ENCODE measurements at regions not wholly inside any gene's neighbourhood (a gene's known extent, or its start where the extent isn't known, plus 50 kb on each side); places are given as distances from the start of the nearest gene placed in this dataset.

- DNase-seq (ENCODE audit: low read depth in 3 of 3, low spot score in 2 of 3), result no peak
Measured at GRCh38 chr4:11342401-11342800, 86.3 kb downstream of the HS3ST1 start.

GRCh38 chr4:11341337-11342043 is 87.2 kb downstream of the HS3ST1 start:
- no peak for DNase-seq (ENCODE audit: low read depth in 3 of 3, low spot score in 2 of 3)

GRCh38 chr4:11338956-11339782 is 89.5 kb downstream of the HS3ST1 start:
- DNase-seq (ENCODE audit: low read depth in 3 of 3, low spot score in 2 of 3), result no peak

GRCh38 chr4:11337287-11337686 is 91.4 kb downstream of the HS3ST1 start:
- no peak for DNase-seq (ENCODE audit: low read depth in 3 of 3, low spot score in 2 of 3)

GRCh38 chr4:11336435-11336834 is 92.3 kb downstream of the HS3ST1 start:
- no peak for DNase-seq (ENCODE audit: low read depth in 3 of 3, low spot score in 2 of 3)

- no peak for DNase-seq (ENCODE audit: low read depth in 3 of 3, low spot score in 2 of 3)
Measured at GRCh38 chr4:11334887-11335286, 93.8 kb downstream of the HS3ST1 start.

- DNase-seq (ENCODE audit: low read depth in 3 of 3, low spot score in 2 of 3), result no peak
Measured at GRCh38 chr4:11328401-11328800, 100.3 kb downstream of the HS3ST1 start.

GRCh38 chr4:11326021-11326420 is 102.7 kb downstream of the HS3ST1 start:
- no peak for DNase-seq (ENCODE audit: low read depth in 3 of 3, low spot score in 2 of 3)

GRCh38 chr4:11323771-11324170 is 104.9 kb downstream of the HS3ST1 start:
- DNase-seq (ENCODE audit: low read depth in 3 of 3, low spot score in 2 of 3), result no peak

- DNase-seq (ENCODE audit: low read depth in 3 of 3, low spot score in 2 of 3), result no peak
Measured at GRCh38 chr4:11313157-11313943, 115.3 kb downstream of the HS3ST1 start.

GRCh38 chr4:11312389-11312788 is 116.3 kb downstream of the HS3ST1 start:
- DNase-seq (ENCODE audit: low read depth in 3 of 3, low spot score in 2 of 3), result no peak

- DNase-seq (ENCODE audit: low read depth in 3 of 3, low spot score in 2 of 3), result no peak
Measured at GRCh38 chr4:11301075-11301660, 127.5 kb downstream of the HS3ST1 start.

- DNase-seq (ENCODE audit: low read depth in 3 of 3, low spot score in 2 of 3), result no peak
Measured at GRCh38 chr4:11299836-11300235, 128.9 kb downstream of the HS3ST1 start.

- no peak for DNase-seq (ENCODE audit: low read depth in 3 of 3, low spot score in 2 of 3)
Measured at GRCh38 chr4:11299016-11299415, 129.7 kb downstream of the HS3ST1 start.

GRCh38 chr4:11298451-11298850 is 130.2 kb downstream of the HS3ST1 start:
- DNase-seq (ENCODE audit: low read depth in 3 of 3, low spot score in 2 of 3), result no peak

GRCh38 chr4:11297627-11298026 is 131.1 kb downstream of the HS3ST1 start:
- no peak for DNase-seq (ENCODE audit: low read depth in 3 of 3, low spot score in 2 of 3)

GRCh38 chr4:11297201-11297600 is 131.5 kb downstream of the HS3ST1 start:
- DNase-seq (ENCODE audit: low read depth in 3 of 3, low spot score in 2 of 3), result no peak

GRCh38 chr4:11293866-11294265 is 134.8 kb downstream of the HS3ST1 start:
- DNase-seq (ENCODE audit: low read depth in 3 of 3, low spot score in 2 of 3), result no peak

GRCh38 chr4:11287055-11287454 is 141.6 kb downstream of the HS3ST1 start:
- no peak for DNase-seq (ENCODE audit: low read depth in 3 of 3, low spot score in 2 of 3)

- no peak for DNase-seq (ENCODE audit: low read depth in 3 of 3, low spot score in 2 of 3)
Measured at GRCh38 chr4:11286533-11286932, 142.2 kb downstream of the HS3ST1 start.

- no peak for DNase-seq (ENCODE audit: low read depth in 3 of 3, low spot score in 2 of 3)
Measured at GRCh38 chr4:11281720-11282119, 147.0 kb downstream of the HS3ST1 start.

All from right renal cortex interstitium (tissue), 3 donors.